IMR-90 (cell line): ENCODE measurements at regions not wholly inside any gene's neighbourhood (a gene's known extent, or its start where the extent isn't known, plus 50 kb on each side); places are given as distances from the start of the nearest gene placed in this dataset.

Experiments used
- ATAC-seq: fragments of 200-7000 bp; cut with Tn5 transposase; 2 replicates; pipeline ENCODE4 v1.9.1; 2020; ENCODE audit warnings: low read depth, mild to moderate bottlenecking, moderate library complexity
- BruUV-seq: library from RNA; stranded (reverse); fragments of 400-500 nt; replicated peaks from 2 replicates; lab custom pipeline; 2021; lab: Mats Ljungman, UMichigan
- CTCF ChIA-PET: fragments of 300-600 bp; formaldehyde crosslinking; extraction: SDS; loops from one replicate; lab custom pipeline; 2021; ENCODE audit warnings: antibody characterized with exemption; lab: Yijun Ruan, JAX
- POLR2A ChIA-PET: fragments of 300-600 bp; sonication (Branson Sonifier 250); formaldehyde crosslinking; loops from one replicate; lab custom pipeline; 2022; ENCODE audit warnings: antibody characterized with exemption; ENCODE audit not compliant: unreplicated experiment; lab: Charles Lee
- DNase-seq: peaks from one replicate; pipeline ENCODE4 v3.0.0; 2013
- H2AFZ ChIP-seq: replicated peaks from 2 replicates; pipeline ENCODE3; 2013; ENCODE audit warnings: low read length, mild to moderate bottlenecking; ENCODE audit not compliant: poor library complexity
- H2AK5ac ChIP-seq: 2 replicates; pipeline ENCODE4 v1.6.1; 2013; ENCODE audit warnings: low read depth, low read length, inconsistent platforms
- H2AK9ac ChIP-seq: replicated peaks from 2 replicates; pipeline ENCODE3; 2013; ENCODE audit warnings: mild to moderate bottlenecking, low read depth, low read length, moderate library complexity; ENCODE audit not compliant: poor library complexity
- H2BK120ac ChIP-seq: 2 replicates; pipeline ENCODE4 v1.6.1; 2013; ENCODE audit warnings: low read depth, low read length, inconsistent platforms
- H2BK15ac ChIP-seq: 3 replicates; pipeline ENCODE4 v1.6.1; 2013; ENCODE audit warnings: low read depth, low read length, inconsistent platforms
- H2BK20ac ChIP-seq: 2 replicates; pipeline ENCODE4 v1.6.1; 2013; ENCODE audit warnings: low read depth, mild to moderate bottlenecking, inconsistent platforms, low read length, moderate library complexity
- H2BK5ac ChIP-seq: 2 replicates; pipeline ENCODE4 v1.6.1; 2013; ENCODE audit warnings: mild to moderate bottlenecking, low read depth, low read length, inconsistent platforms; ENCODE audit not compliant: poor library complexity, severe bottlenecking
- H3K14ac ChIP-seq: replicated peaks from 2 replicates; pipeline ENCODE4 v1.6.1; 2013; ENCODE audit warnings: low read depth, low read length, inconsistent platforms
- H3K18ac ChIP-seq: 2 replicates; pipeline ENCODE4 v1.6.1; 2013; ENCODE audit warnings: low read depth, low read length, control low read depth
- H3K23ac ChIP-seq: 2 replicates; pipeline ENCODE4 v1.6.1; 2013; ENCODE audit warnings: low read depth, low read length, inconsistent platforms
- H3K27ac ChIP-seq: 2 replicates; pipeline ENCODE4 v1.5.1; 2013; ENCODE audit warnings: mild to moderate bottlenecking, control low read depth, low read length; ENCODE audit not compliant: insufficient read depth
- H3K27me3 ChIP-seq: 2 replicates; pipeline ENCODE4 v1.6.1; 2013; ENCODE audit warnings: low read length; ENCODE audit not compliant: control insufficient read depth, insufficient read depth
- H3K36me3 ChIP-seq: 2 replicates; pipeline ENCODE4 v1.6.1; 2013; ENCODE audit warnings: low read length, mixed read lengths; ENCODE audit not compliant: control insufficient read depth, insufficient read depth
- H3K4ac ChIP-seq: 2 replicates; pipeline ENCODE4 v1.6.1; 2013; ENCODE audit warnings: low read depth, low read length, inconsistent platforms
- H3K4me1 ChIP-seq: 2 replicates; pipeline ENCODE4 v1.6.1; 2013; ENCODE audit warnings: low read length, mixed read lengths; ENCODE audit not compliant: control insufficient read depth, insufficient read depth
- H3K4me2 ChIP-seq: 2 replicates; pipeline ENCODE4 v1.6.1; 2013; ENCODE audit warnings: low read depth, mild to moderate bottlenecking, control low read depth, low read length, moderate library complexity
- H3K4me3 ChIP-seq: 2 replicates; pipeline ENCODE4 v1.5.1; 2013; ENCODE audit warnings: low read depth, mild to moderate bottlenecking, control low read depth, low read length, moderate library complexity; ENCODE audit not compliant: insufficient read depth
- H3K56ac ChIP-seq: 2 replicates; pipeline ENCODE4 v1.6.1; 2013; ENCODE audit warnings: low read length, inconsistent platforms; ENCODE audit not compliant: insufficient read depth; ENCODE audit errors: extremely low read depth
- H3K79me1 ChIP-seq, 2 experiments: 2 replicates each; pipeline ENCODE4 v1.6.1; 2013; ENCODE audit warnings: low read length in 2 of 2, inconsistent platforms in 1 of 2, low read depth in 1 of 2
- H3K9ac ChIP-seq: 2 replicates; pipeline ENCODE4 v1.6.1; 2013; ENCODE audit warnings: low read depth, low read length, control low read depth
- H3K9me1 ChIP-seq: 2 replicates; pipeline ENCODE4 v1.6.1; 2013; ENCODE audit warnings: low read length, inconsistent platforms; ENCODE audit not compliant: insufficient read depth
- H3K9me3 ChIP-seq: 2 replicates; pipeline ENCODE4 v1.6.1; 2013; ENCODE audit warnings: low read length; ENCODE audit not compliant: control insufficient read depth, insufficient read depth
- H4K20me1 ChIP-seq: 2 replicates; pipeline ENCODE4 v1.6.1; 2013; ENCODE audit warnings: low read length, inconsistent platforms; ENCODE audit not compliant: insufficient read depth
- H4K5ac ChIP-seq: 2 replicates; pipeline ENCODE4 v1.6.1; 2013; ENCODE audit warnings: mild to moderate bottlenecking, low read depth, low read length, control low read depth
- H4K8ac ChIP-seq, 2 experiments: 2 replicates each; pipeline ENCODE4 v1.6.1; 2013; ENCODE audit warnings: low read depth in 2 of 2, low read length in 2 of 2, control low read depth in 1 of 2, inconsistent platforms in 1 of 2
- H4K91ac ChIP-seq: 2 replicates; pipeline ENCODE4 v1.6.1; 2013; ENCODE audit warnings: low read depth, low read length, inconsistent platforms; ENCODE audit not compliant: insufficient read depth
- CEBPB ChIP-seq: IDR thresholded peaks from 2 replicates; pipeline ENCODE4 v1.6.1; 2012; ENCODE audit warnings: low read depth, low read length, improper control_type of control experiment
- CTCF ChIP-seq: conservative IDR thresholded peaks from 2 replicates; pipeline ENCODE4 v1.5.1; 2012; ENCODE audit warnings: mild to moderate bottlenecking, low read depth, low read length, improper control_type of control experiment
- ELK1 ChIP-seq: fragments of 150-350 bp; IDR thresholded peaks from 2 replicates; pipeline ENCODE4 v1.6.1; 2016; ENCODE audit warnings: low read depth, mild to moderate bottlenecking, low read length, moderate library complexity, borderline replicate concordance
- MAFK ChIP-seq: IDR thresholded peaks from 2 replicates; pipeline ENCODE4 v1.6.1; 2012; ENCODE audit warnings: low read depth, low read length, improper control_type of control experiment
- MXI1 ChIP-seq: IDR thresholded peaks from 2 replicates; pipeline ENCODE4 v1.6.1; 2012; ENCODE audit warnings: low read depth, mild to moderate bottlenecking, low read length, moderate library complexity, borderline replicate concordance
- POLR2A ChIP-seq: IDR thresholded peaks from 2 replicates; pipeline ENCODE4 v1.6.1; 2012; ENCODE audit warnings: mild to moderate bottlenecking, low read depth, low read length
- RAD21 ChIP-seq: IDR thresholded peaks from 2 replicates; pipeline ENCODE4 v1.6.1; 2012; ENCODE audit warnings: low read length, improper control_type of control experiment
- RCOR1 ChIP-seq: IDR thresholded peaks from 2 replicates; pipeline ENCODE4 v1.6.1; 2012; ENCODE audit warnings: mild to moderate bottlenecking, low read length, improper control_type of control experiment; ENCODE audit not compliant: insufficient replicate concordance
- SMC3 ChIP-seq: fragments of 150-350 bp; IDR thresholded peaks from 2 replicates; pipeline ENCODE4 v1.6.1; 2016; ENCODE audit warnings: low read depth, mild to moderate bottlenecking, antibody characterized with exemption, low read length, moderate library complexity
- WGBS, 2 experiments: methylation state at CpG; one replicate each; pipeline versions ENCODE4 v1.1.5 to v1.1.7; 2013; ENCODE audit warnings: missing lambda C conversion rate in 2 of 2; ENCODE audit not compliant: insufficient read length in 1 of 2; ENCODE audit errors: extremely low coverage in 2 of 2; 5-methylcytosine and 5-hydroxymethylcytosine counted together
- dilution Hi-C: fragments of 300-500 bp; cut with HindIII; formaldehyde crosslinking; loops from one replicate; pipeline ENCODE4 v1.14.3; 2018; ENCODE audit warnings: low sequenced_read_pairs; ENCODE audit not compliant: unreplicated experiment
- in situ Hi-C: fragments of 300-500 bp; cut with MboI; formaldehyde crosslinking; loops from 3 replicates; pipeline ENCODE4 v1.14.3; 2019; ENCODE audit warnings: low sequenced_read_pairs, inconsistent platforms, mixed read lengths
- intact Hi-C: fragments of 100-400 bp; cut with micrococcal nuclease; formaldehyde crosslinking; loops from 2 replicates; pipeline ENCODE4 v1.10.0; 2022

- Histone ChIP-seq H3K79me1 (no peaks in the 10 kb centered on the region), H2BK120ac (no peak overlapping the region), H3K14ac (no peak overlapping the region), H2AK9ac (no peak overlapping the region), H2BK15ac (no peak overlapping the region), H3K36me3 (no peaks in the 10 kb centered on the region), H3K27me3 (no peaks in the 10 kb centered on the region; the same call in 1 of the 2 replicates), H3K4ac (no peak overlapping the region), H3K9me3 (no peaks in the 10 kb centered on the region), H2AK5ac (no peak overlapping the region), H4K5ac (no peak overlapping the region), H3K18ac (no peak overlapping the region), H3K9ac (no peak overlapping the region), H3K9me1 (no peaks in the 10 kb centered on the region), H3K4me1 (no peaks in the 10 kb centered on the region), H4K91ac (no peak overlapping the region), H3K4me3 (no peak overlapping the region), H3K23ac (no peak overlapping the region), H2AFZ (no peak overlapping the region), H3K27ac (no peak overlapping the region), H2BK20ac (no peak overlapping the region), H2BK5ac (no peak overlapping the region), H3K4me2 (no peak overlapping the region), H3K56ac (no peak overlapping the region), H4K20me1 (no peaks in the 10 kb centered on the region), H4K8ac (no peak overlapping the region)
- CTCF ChIA-PET: no interaction called here
- in situ Hi-C loops: no loop called here
- dilution Hi-C loops: no loop called here
- POLR2A ChIA-PET: no interaction called here
- TF ChIP-seq SMC3 (no peak), CTCF (no peak), MAFK (no peak), CEBPB (no peak), RCOR1 (no peak), POLR2A (no peak), MXI1 (no peak), ELK1 (no peak), RAD21 (no peak)
- BruUV-seq: no TSS peak
- WGBS, 2 experiments: no CpG with 5 or more reads among the region's 2 CpGs
- intact Hi-C loops: no loop called here
- ATAC-seq: no peak
- no peak for DNase-seq
These were observed 375.8 kb downstream of the HGF start for GRCh38 chr7:81394029-81394428.
